Activated B cell treated with CpG ODN at 0.5 μM for 24 hours (primary cell): ENCODE measurements at regions not wholly inside any gene's neighbourhood (a gene's known extent, or its start where the extent isn't known, plus 50 kb on each side); places are given as distances from the start of the nearest gene placed in this dataset.

Source experiments
- ATAC-seq: fragments of 200-7000 bp; cut with Tn5 transposase; one replicate; pipeline ENCODE4 v1.10.0; 2021; ENCODE audit warnings: low read depth, mild to moderate bottlenecking, moderate library complexity
- CTCF ChIA-PET: fragments of 350-600 bp; sonication (Branson Sonifier 250); formaldehyde crosslinking; loops from one replicate; lab custom pipeline; 2021; ENCODE audit warnings: antibody characterized with exemption; lab: Charles Lee
- POLR2A ChIA-PET: fragments of 350-600 bp; sonication (Branson Sonifier 250); formaldehyde crosslinking; loops from one replicate; lab custom pipeline; 2021; ENCODE audit warnings: antibody characterized with exemption; lab: Charles Lee
- DNase-seq: peaks from one replicate; pipeline ENCODE4 v3.0.0; 2022
- H3K27ac Mint-ChIP-seq: one replicate; pipeline ENCODE4 v1.8.0; 2020; ENCODE audit warnings: mixed read lengths
- H3K27me3 Mint-ChIP-seq: one replicate; pipeline ENCODE4 v1.8.0; 2021; ENCODE audit warnings: mixed read lengths
- H3K36me3 Mint-ChIP-seq: one replicate; pipeline ENCODE4 v1.8.0; 2021; ENCODE audit warnings: low read depth, mixed read lengths
- H3K4me1 Mint-ChIP-seq: one replicate; pipeline ENCODE4 v1.8.0; 2021; ENCODE audit warnings: mixed read lengths
- H3K4me3 Mint-ChIP-seq: one replicate; pipeline ENCODE4 v1.8.0; 2020; ENCODE audit warnings: mild to moderate bottlenecking, mixed read lengths
- H3K9me3 Mint-ChIP-seq: one replicate; pipeline ENCODE4 v1.8.0; 2020; ENCODE audit warnings: mixed read lengths
- intact Hi-C: fragments of 100-400 bp; cut with micrococcal nuclease; formaldehyde crosslinking; loops from one replicate; pipeline ENCODE4 v1.15.1; 2024
- TF ChIP-seq, protein P1 (sequence below): fragments of 200-600 bp; IDR thresholded peaks from one replicate; pipeline ENCODE4 v1.8.0; 2022; ENCODE audit warnings: antibody characterized with exemption, mild to moderate bottlenecking

DNA sequence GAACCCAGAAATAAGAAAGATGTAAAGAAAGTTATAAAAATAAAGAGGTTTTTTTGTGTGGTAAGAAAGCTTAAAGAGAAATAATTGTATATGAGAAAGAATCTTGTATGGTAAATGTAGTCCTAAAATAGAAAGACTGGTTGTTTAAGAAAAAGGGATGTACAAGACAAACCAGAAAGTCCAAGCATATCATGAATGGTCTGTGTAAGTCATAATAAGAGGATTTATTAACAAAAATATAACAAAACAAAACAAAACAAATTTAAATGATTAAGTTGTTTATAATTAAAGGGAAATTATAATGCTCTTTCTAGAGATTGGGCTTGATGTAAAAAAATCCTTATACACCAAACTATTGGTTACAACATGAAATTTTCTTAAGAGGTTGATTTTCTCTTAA is 590.4 kb upstream of the PTGER4 start:
- Mint-ChIP-seq H3K27ac (no peak overlapping the region), H3K4me3 (no peak overlapping the region), H3K36me3 (no peaks in the 10 kb centered on the region), H3K4me1 (no peaks in the 10 kb centered on the region), H3K9me3 (peaks cover 14% of the 10 kb centered on the region), H3K27me3 (no peaks in the 10 kb centered on the region)
- TF ChIP-seq, protein P1, sequence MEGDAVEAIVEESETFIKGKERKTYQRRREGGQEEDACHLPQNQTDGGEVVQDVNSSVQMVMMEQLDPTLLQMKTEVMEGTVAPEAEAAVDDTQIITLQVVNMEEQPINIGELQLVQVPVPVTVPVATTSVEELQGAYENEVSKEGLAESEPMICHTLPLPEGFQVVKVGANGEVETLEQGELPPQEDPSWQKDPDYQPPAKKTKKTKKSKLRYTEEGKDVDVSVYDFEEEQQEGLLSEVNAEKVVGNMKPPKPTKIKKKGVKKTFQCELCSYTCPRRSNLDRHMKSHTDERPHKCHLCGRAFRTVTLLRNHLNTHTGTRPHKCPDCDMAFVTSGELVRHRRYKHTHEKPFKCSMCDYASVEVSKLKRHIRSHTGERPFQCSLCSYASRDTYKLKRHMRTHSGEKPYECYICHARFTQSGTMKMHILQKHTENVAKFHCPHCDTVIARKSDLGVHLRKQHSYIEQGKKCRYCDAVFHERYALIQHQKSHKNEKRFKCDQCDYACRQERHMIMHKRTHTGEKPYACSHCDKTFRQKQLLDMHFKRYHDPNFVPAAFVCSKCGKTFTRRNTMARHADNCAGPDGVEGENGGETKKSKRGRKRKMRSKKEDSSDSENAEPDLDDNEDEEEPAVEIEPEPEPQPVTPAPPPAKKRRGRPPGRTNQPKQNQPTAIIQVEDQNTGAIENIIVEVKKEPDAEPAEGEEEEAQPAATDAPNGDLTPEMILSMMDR = no peak
- intact Hi-C loops = no loop called here
- CTCF ChIA-PET = no interaction called here
- POLR2A ChIA-PET = no interaction called here
- ATAC-seq (no peak), DNase-seq (no peak)

DNA sequence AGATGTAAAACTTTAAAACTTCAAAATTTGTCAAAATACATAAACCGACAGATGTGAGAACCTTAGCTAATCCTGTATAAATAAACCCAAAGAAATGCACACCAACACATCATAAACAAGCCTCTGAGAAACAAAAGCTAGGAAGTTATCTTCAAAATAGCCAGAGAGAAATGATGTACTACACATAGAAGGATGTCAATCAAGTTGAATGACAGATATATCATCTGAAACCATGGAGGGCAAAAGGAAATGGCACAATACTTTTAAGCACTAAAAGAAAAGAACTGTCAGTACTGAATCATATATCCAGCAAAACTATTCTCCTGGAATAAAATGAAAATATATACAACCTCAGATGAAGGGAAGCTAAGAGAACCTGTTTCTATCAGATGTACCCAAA is 595.1 kb upstream of the PTGER4 start:
- no peaks in the 10 kb centered on the region for H3K36me3 Mint-ChIP-seq

DNA sequence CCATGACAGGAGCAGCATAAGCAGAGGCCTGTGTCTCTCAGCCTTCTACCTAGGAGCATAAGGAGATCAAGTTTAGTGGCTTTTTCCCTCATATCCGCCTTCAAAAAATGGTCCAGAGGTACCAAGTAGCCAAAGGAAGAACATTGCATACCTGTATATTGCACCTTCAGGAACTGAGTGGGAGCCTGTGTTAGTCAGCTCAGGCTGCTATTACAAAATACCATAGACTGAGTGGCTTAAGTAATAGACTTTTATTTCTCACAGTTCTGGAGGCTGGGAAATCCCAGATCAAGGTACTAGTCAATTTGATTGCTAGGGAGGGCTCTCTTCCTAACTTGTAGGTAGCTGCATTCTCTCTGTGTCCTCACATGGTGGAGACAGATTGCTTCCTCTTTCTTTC is 597.4 kb upstream of the PTGER4 start:
- Mint-ChIP-seq H3K9me3 (peaks cover 7% of the 10 kb centered on the region), H3K4me3 (no peak overlapping the region), H3K27me3 (peaks cover 4% of the 10 kb centered on the region), H3K4me1 (no peaks in the 10 kb centered on the region), H3K27ac (no peak overlapping the region), H3K36me3 (no peaks in the 10 kb centered on the region)
- TF ChIP-seq, protein P1 = no peak
- ChIA-PET CTCF (interaction anchor here (1.2 kb wide), 1 partner anchor 133 kb away, joined by 3 read pairs; no protein-coding TSS in a partner anchor), POLR2A (no interaction called here)
- ATAC-seq = no peak
- DNase-seq = no peak
- intact Hi-C loops = no loop called here

More for the DNA sequence above, 595.1 kb upstream of the PTGER4 start:
- no peak for ATAC-seq
- H3K27ac Mint-ChIP-seq = no peak overlapping the region
- no peak overlapping the region for H3K4me3 Mint-ChIP-seq
- POLR2A ChIA-PET = no interaction called here
- intact Hi-C loops = no loop called here
- H3K27me3 Mint-ChIP-seq = no peaks in the 10 kb centered on the region
- DNase-seq = no peak
- no peaks in the 10 kb centered on the region for H3K4me1 Mint-ChIP-seq
- TF ChIP-seq, protein P1 = no peak
- CTCF ChIA-PET = no interaction called here
- H3K9me3 Mint-ChIP-seq = peaks cover 10% of the 10 kb centered on the region

DNA sequence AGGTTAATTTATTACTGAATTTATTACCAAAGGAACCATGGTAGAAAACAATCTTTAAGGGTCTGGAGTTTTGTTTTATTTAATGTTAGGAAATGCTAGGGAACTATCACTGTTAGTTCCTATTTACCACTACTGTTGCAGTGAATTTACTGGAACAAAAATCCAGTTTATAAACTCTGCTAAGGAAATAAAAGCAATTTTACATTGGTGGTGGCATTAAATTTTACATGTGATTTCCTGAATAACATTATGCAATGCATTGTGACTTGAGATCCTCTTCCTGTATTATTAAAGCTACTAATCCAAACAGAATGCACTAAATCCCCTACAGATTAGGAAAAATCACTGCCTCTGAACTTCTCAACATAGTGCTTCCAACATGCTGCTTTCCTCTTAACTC is 599.5 kb upstream of the PTGER4 start:
- H3K4me1 Mint-ChIP-seq = no peaks in the 10 kb centered on the region
- intact Hi-C loops = no loop called here

DNA sequence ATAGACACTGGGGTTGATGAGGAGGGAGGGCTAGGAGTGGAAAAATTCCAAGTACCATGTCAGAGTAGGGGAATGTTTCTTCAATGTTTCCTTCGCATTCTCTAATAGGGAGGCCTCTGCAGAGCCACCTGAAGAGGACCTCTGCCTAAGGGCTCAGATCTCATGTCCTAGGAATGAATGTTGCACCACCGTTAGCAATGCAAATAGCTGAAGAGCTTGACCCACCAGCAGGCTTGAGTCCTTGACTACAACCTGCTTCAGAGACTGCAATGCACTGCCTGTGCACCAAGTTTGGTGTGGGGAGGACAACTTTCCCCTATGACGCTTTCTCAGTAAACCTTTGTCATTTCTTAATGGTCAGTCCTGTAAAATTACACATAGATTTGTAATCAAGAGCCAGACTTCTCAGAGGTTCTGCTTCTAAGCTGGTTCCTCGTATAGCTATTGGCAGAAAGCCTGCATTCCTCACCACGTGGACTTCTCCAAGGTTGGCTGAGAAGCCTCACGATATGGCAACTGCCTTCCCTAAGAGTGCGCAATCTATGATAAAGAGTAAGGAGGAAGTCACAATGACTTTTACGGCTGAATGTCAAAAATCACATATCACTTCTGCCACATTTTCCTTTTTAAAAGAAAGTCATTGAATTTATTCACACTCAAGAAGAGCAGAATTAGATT is 600.7 kb upstream of the PTGER4 start:
- Mint-ChIP-seq H3K9me3 (no peaks in the 10 kb centered on the region), H3K27me3 (peaks cover 4% of the 10 kb centered on the region), H3K27ac (no peak overlapping the region), H3K4me1 (no peaks in the 10 kb centered on the region), H3K36me3 (no peaks in the 10 kb centered on the region), H3K4me3 (no peak overlapping the region)
- CTCF ChIA-PET = no interaction called here
- DNase-seq = no peak
- POLR2A ChIA-PET = no interaction called here
- intact Hi-C loops = no loop called here
- no peak for ATAC-seq
- TF ChIP-seq, protein P1 = no peak

More for the DNA sequence above, 599.5 kb upstream of the PTGER4 start:
- no peak for ATAC-seq
- Mint-ChIP-seq H3K27me3 (peaks cover 4% of the 10 kb centered on the region), H3K9me3 (peaks cover 2% of the 10 kb centered on the region), H3K27ac (no peak overlapping the region), H3K36me3 (no peaks in the 10 kb centered on the region), H3K4me3 (no peak overlapping the region)
- ChIA-PET POLR2A (no interaction called here), CTCF (no interaction called here)
- TF ChIP-seq, protein P1 = no peak
- DNase-seq = no peak
